ENCODE measurements at regions not wholly inside any gene's neighbourhood (a gene's known extent, or its start where the extent isn't known, plus 50 kb on each side); places are given as distances from the start of the nearest gene placed in this dataset.
"Not testable (repeated sequence)": the region's sequence is repeated elsewhere in the genome, so short reads cannot be mapped to it uniquely, and the experiment has no call there.

- DNase-seq (ENCODE audit: low spot score) (no peak), ATAC-seq (ENCODE audit: low FRiP score) (no peak)
- TF ChIP-seq, protein P1, sequence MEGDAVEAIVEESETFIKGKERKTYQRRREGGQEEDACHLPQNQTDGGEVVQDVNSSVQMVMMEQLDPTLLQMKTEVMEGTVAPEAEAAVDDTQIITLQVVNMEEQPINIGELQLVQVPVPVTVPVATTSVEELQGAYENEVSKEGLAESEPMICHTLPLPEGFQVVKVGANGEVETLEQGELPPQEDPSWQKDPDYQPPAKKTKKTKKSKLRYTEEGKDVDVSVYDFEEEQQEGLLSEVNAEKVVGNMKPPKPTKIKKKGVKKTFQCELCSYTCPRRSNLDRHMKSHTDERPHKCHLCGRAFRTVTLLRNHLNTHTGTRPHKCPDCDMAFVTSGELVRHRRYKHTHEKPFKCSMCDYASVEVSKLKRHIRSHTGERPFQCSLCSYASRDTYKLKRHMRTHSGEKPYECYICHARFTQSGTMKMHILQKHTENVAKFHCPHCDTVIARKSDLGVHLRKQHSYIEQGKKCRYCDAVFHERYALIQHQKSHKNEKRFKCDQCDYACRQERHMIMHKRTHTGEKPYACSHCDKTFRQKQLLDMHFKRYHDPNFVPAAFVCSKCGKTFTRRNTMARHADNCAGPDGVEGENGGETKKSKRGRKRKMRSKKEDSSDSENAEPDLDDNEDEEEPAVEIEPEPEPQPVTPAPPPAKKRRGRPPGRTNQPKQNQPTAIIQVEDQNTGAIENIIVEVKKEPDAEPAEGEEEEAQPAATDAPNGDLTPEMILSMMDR (IDR thresholded peaks at IDR 0.05), result no peak
These were observed 51.9 kb upstream of the TBL1XR1 start for GRCh38 chr3:177249203-177249602.

DNA sequence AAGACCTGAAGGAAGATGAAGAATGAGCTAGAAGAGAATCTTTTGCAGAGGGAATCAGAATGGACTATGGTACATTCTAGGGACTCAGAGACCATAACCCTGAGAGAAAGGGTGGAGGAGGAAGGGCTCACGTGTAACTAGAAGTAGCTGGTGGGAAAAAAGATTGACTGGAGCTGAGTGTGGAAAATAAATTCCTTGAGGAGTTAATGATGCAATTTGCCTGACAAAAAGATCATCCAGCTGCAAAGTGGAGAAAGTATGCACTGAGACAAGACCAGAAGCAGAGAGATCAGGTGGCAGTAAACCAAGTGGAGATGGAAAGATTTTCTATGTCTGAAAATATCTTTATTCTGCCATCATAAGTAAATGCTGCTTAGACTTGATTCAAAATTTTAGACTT lies 52.9 kb upstream of the TBL1XR1 start:
- TF ChIP-seq, protein P1 (IDR thresholded peaks at IDR 0.05), result no peak
- ATAC-seq (ENCODE audit: low FRiP score), result no peak
- DNase-seq (ENCODE audit: low spot score), result no peak

DNA sequence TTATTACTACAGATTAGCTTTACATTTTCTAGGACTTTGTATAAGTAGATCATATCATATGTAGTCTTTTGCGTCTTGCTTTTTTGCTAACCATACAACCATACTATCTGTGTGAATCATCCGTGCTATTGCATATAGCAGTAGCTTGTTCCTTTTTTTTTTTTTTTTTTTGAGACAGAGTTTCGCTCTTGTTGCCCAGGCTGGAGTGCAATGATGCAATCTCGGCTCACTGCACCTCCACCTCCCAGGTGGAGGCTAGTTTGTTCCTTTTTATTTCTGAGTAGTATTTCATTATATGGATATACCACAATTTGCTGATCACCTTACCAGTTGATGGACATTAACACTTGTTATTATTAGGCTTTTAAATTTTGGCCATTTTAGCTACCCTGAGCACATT lies 54.5 kb upstream of the TBL1XR1 start:
- ATAC-seq (ENCODE audit: low FRiP score) (no peak), DNase-seq (ENCODE audit: low spot score) (no peak)
- TF ChIP-seq, protein P1 (IDR thresholded peaks at IDR 0.05), result no peak

DNA sequence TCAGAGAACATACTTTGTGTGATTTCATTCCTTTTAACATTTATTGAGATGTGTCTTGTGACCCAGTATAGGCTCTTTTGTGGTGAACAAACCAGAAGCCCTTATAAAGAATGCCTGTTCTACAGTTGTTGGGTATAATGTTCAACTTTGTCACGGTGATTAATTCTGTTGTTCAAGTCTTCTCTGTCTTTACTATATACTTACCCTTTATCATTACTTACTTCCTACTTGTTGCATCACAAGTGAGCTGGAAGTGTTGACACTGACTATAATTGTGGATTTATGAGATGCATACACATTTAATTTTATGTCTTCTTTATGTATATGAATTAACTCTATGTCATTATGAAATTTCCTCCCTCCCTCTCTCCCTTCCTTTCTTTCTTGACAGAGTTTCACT lies 59.7 kb upstream of the TBL1XR1 start:
- TF ChIP-seq, protein P1 (IDR thresholded peaks at IDR 0.05), result no peak
- DNase-seq (ENCODE audit: low spot score) (no peak), ATAC-seq (ENCODE audit: low FRiP score) (no peak)

- ATAC-seq (ENCODE audit: low FRiP score) (no peak), DNase-seq (ENCODE audit: low spot score) (no peak)
- TF ChIP-seq, protein P1 (IDR thresholded peaks at IDR 0.05), result no peak
These were observed 60.3 kb upstream of the TBL1XR1 start for GRCh38 chr3:177257625-177258024.

DNA sequence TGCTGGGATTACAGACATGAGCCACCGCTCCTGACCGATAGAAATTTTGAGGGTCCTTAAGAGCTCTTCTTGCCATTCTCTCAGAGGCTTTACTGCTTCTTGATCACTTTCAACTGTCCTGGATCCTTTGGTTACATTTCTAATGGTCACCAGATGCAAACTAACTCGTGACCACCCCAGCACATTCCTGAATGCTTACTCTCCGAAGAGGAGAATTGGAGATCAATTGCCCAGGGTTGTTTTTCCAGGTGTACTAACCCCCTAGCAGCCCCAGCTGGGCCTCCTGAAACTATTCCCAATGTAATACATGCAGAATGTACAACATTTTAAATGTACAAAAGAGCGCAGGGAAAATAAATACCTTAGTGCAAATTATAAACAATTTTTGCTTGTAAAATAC lies 65.1 kb upstream of the TBL1XR1 start:
- TF ChIP-seq, protein P1 (IDR thresholded peaks at IDR 0.05), result no peak
- DNase-seq (ENCODE audit: low spot score), result no peak
- ATAC-seq (ENCODE audit: low FRiP score), result no peak

DNA sequence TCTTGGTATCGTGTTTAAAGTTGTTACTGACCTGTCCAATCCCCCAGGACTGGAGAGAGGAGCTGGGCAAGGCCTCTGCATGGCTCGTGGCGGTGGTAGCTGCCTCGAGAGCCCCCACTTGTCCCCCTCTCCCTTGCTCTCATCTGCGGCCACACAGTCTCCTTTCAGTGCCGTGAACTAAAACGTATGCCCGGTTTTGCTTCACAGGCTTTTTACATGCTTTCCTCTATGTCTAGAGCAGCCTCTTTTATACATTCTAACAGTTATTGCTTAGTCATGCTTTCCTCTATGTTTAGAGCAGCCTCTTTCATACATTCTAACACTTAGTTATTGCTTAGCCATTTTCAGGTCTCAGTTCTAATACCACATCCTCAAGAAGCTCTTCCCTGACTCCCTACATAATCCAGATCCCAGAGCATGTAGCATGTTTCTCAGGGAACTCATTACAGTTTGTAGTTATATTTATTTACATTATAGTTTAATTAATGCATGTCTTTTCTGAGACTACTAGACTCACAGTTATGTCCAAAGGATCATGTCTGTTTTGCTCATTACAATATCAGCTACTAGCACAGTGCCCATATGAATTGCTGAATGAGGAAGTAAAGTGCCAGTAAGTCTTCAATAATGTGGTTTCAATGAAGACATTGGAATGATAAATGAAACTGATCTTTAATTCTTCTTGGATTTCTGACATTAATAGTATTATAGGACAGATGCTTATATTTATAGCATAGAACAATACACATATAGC lies 66.5 kb upstream of the TBL1XR1 start:
- DNase-seq (ENCODE audit: low spot score) (no peak), ATAC-seq (ENCODE audit: low FRiP score) (no peak)
- TF ChIP-seq, protein P1 (IDR thresholded peaks at IDR 0.05), result no peak

GRCh38 chr3:177271811-177272501 lies 74.7 kb upstream of the TBL1XR1 start:
- not testable (repeated sequence) for ATAC-seq (ENCODE audit: low FRiP score); DNase-seq (ENCODE audit: low spot score)

Data from omental fat pad (tissue), 3 donors.